Neutrophil (primary cell): ENCODE measurements at regions not wholly inside any gene's neighbourhood (a gene's known extent, or its start where the extent isn't known, plus 50 kb on each side); places are given as distances from the start of the nearest gene placed in this dataset.
"Not testable (repeated sequence)": the region's sequence is repeated elsewhere in the genome, so short reads cannot be mapped to it uniquely, and the experiment has no call there.

Experiments used
- H3K27ac ChIP-seq: fragments of 200-600 bp; sonication (generic); 2 replicates; pipeline ENCODE4 v1.5.1; 2016; ENCODE audit warnings: mild to moderate bottlenecking, moderate library complexity
- H3K27me3 ChIP-seq: fragments of 200-600 bp; sonication (generic); 2 replicates; pipeline ENCODE4 v1.6.0; 2016; ENCODE audit warnings: mild to moderate bottlenecking
- H3K36me3 ChIP-seq: fragments of 200-600 bp; sonication (generic); 2 replicates; pipeline ENCODE4 v1.5.1; 2017
- H3K4me1 ChIP-seq, 2 experiments: fragments of 200-600 bp in 1 of 2; sonication (generic) in 1 of 2; 1 replicate in 1 of 2; 2 replicates in 1 of 2; pipeline versions ENCODE4 v1.5.1 to v1.6.1; 2013 to 2016; ENCODE audit warnings: low read depth in 1 of 2, low read length in 1 of 2, mild to moderate bottlenecking in 1 of 2, moderate library complexity in 1 of 2; ENCODE audit not compliant: control insufficient read depth in 1 of 2, insufficient read depth in 1 of 2
- H3K4me3 ChIP-seq, 2 experiments: fragments of 200-600 bp in 1 of 2; sonication (generic) in 1 of 2; 1 replicate in 1 of 2; 2 replicates in 1 of 2; pipeline ENCODE4 v1.5.1; 2013 to 2016; ENCODE audit warnings: low read depth in 1 of 2, low read length in 1 of 2, mild to moderate bottlenecking in 1 of 2, moderate library complexity in 1 of 2
- H3K9me3 ChIP-seq: fragments of 200-600 bp; sonication (generic); 2 replicates; pipeline ENCODE4 v1.5.1; 2016
- CTCF ChIP-seq: fragments of 200-600 bp; sonication (generic); IDR thresholded peaks from 2 replicates; pipeline ENCODE4 v1.5.1; 2016; ENCODE audit warnings: antibody characterized with exemption

- no peaks in the 10 kb centered on the region for H3K4me1 ChIP-seq
- no peaks in the 10 kb centered on the region for H3K36me3 ChIP-seq
- H3K4me3 ChIP-seq: no peak overlapping the region
- no peak overlapping the region for H3K27ac ChIP-seq
- no peaks in the 10 kb centered on the region for H3K27me3 ChIP-seq
- H3K9me3 ChIP-seq: no peaks in the 10 kb centered on the region
- TF ChIP-seq CTCF: no peak
These were observed 637.9 kb downstream of the NXPH1 start for GRCh38 chr7:9071160-9071762.

- not testable (repeated sequence) for H3K27me3 ChIP-seq, H3K4me1 ChIP-seq, H3K36me3 ChIP-seq, H3K9me3 ChIP-seq, H3K4me3 ChIP-seq, H3K27ac ChIP-seq
These were observed 642.4 kb downstream of the NXPH1 start for GRCh38 chr7:9075774-9076173.

GRCh38 chr7:9082203-9082602 lies 648.8 kb downstream of the NXPH1 start:
- Histone ChIP-seq H3K36me3 (no peaks in the 10 kb centered on the region), H3K27me3 (no peaks in the 10 kb centered on the region), H3K4me3 (no peak overlapping the region), H3K9me3 (no peaks in the 10 kb centered on the region), H3K4me1 (no peaks in the 10 kb centered on the region), H3K27ac (no peak overlapping the region)
- no peak for TF ChIP-seq CTCF

- TF ChIP-seq CTCF: no peak
- no peaks in the 10 kb centered on the region for H3K36me3 ChIP-seq
- H3K4me3 ChIP-seq: no peak overlapping the region
- no peaks in the 10 kb centered on the region for H3K27me3 ChIP-seq
- H3K9me3 ChIP-seq: no peaks in the 10 kb centered on the region
- H3K4me1 ChIP-seq: no peaks in the 10 kb centered on the region
- H3K27ac ChIP-seq: no peak overlapping the region
These were observed 650.4 kb downstream of the NXPH1 start for GRCh38 chr7:9083837-9084236.

- no peaks in the 10 kb centered on the region for H3K36me3 ChIP-seq
- H3K27me3 ChIP-seq: no peaks in the 10 kb centered on the region
- H3K4me1 ChIP-seq: no peaks in the 10 kb centered on the region
- no peak for TF ChIP-seq CTCF
- H3K9me3 ChIP-seq: no peaks in the 10 kb centered on the region
- no peak overlapping the region for H3K4me3 ChIP-seq
- no peak overlapping the region for H3K27ac ChIP-seq
These were observed 657.9 kb downstream of the NXPH1 start for GRCh38 chr7:9091282-9091681.

- Histone ChIP-seq H3K9me3 (no peaks in the 10 kb centered on the region), H3K27ac (no peak overlapping the region), H3K4me3 (no peak overlapping the region), H3K36me3 (no peaks in the 10 kb centered on the region), H3K27me3 (no peaks in the 10 kb centered on the region), H3K4me1 (no peaks in the 10 kb centered on the region)
- TF ChIP-seq CTCF: no peak
These were observed 664.2 kb downstream of the NXPH1 start for GRCh38 chr7:9097565-9098060.
